ENCODE measurements at regions not wholly inside any gene's neighbourhood (a gene's known extent, or its start where the extent isn't known, plus 50 kb on each side); places are given as distances from the start of the nearest gene placed in this dataset.

DNA sequence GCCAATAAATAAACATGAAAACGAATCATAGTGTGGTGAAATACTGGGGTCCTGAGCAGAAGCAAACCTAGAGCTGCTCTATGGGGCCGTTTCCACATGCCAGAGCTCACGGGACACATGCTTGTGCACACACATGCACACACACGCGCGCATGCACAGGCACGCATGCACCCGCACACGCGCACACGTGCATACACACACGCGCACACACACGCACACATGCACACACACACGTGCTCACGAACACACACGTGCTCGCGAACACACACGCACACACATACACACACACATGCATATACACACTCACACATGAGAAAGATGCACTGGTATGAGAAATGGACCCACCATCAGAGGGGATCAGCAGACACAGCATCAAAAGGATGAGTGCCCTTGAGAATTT lies 52.2 kb upstream of the DNAJA2 start:
- no peaks in the 10 kb centered on the region for H4K20me1 ChIP-seq (replicated peaks; ENCODE audit: insufficient read depth)
- 0 out of 3 replicates have a peak, but pooled peaks cover 3% of the 10 kb centered on the region for H3K4me1 Mint-ChIP-seq

More for the DNA sequence above, 52.2 kb upstream of the DNAJA2 start:
- Histone ChIP-seq H3K9me2 (ENCODE audit: insufficient read depth) (no peaks in the 10 kb centered on the region), H3K36me3 (ENCODE audit: insufficient read depth) (no peaks in the 10 kb centered on the region), H3K27me3 (ENCODE audit: insufficient read depth) (no peaks in the 10 kb centered on the region), H3K4me2 (no peak overlapping the region), H3K4me3 (no peak overlapping the region), H3K4me1 (ENCODE audit: insufficient read depth) (no peaks in the 10 kb centered on the region), H3K27ac (ENCODE audit: low read depth) (no peak overlapping the region), H3K79me2 (replicated peaks; ENCODE audit: insufficient read depth) (no peaks in the 10 kb centered on the region), H3F3A (replicated peaks; ENCODE audit: low read depth) (no peaks in the 10 kb centered on the region), H2AFZ (no peak overlapping the region)
- no peak for ATAC-seq
- Mint-ChIP-seq H3K4me3 (no peak overlapping the region), H3K27ac (no peak overlapping the region), H3K36me3 (ENCODE audit: low read depth) (no peaks in the 10 kb centered on the region), H3K27me3 (ENCODE audit: insufficient read depth, low read depth, poor library complexity) (peaks cover 8% of the 10 kb centered on the region), H3K9me3 (no peaks in the 10 kb centered on the region; the same call in 2 of the 3 replicates)
- TF ChIP-seq CREB1 (CRISPR knock-in tag; IDR thresholded peaks at IDR 0.05; ENCODE audit: low read depth) (no peak), CTCF (conservative IDR thresholded peaks at IDR 0.05; ENCODE audit: low read depth in 2 of 2) (no peak), POLR2AphosphoS5 (IDR thresholded peaks at IDR 0.05; ENCODE audit: low read depth) (no peak), STAT1 (IDR thresholded peaks at IDR 0.05; ENCODE audit: unreplicated experiment) (no peak), EZH2 (IDR thresholded peaks at IDR 0.05; ENCODE audit: low read depth, unreplicated experiment) (no peak), EZH2phosphoT487 (IDR thresholded peaks at IDR 0.05; ENCODE audit: unreplicated experiment) (no peak), ZNF114 (CRISPR knock-in tag; IDR thresholded peaks at IDR 0.05) (no peak), JUNB (IDR thresholded peaks at IDR 0.05; ENCODE audit: unreplicated experiment) (no peak), NANOG (IDR thresholded peaks at IDR 0.05; ENCODE audit: borderline replicate concordance) (no peak), ZNF331 (CRISPR knock-in tag; IDR thresholded peaks at IDR 0.05; ENCODE audit: low read depth) (no peak)
- TF ChIP-seq, protein P1, sequence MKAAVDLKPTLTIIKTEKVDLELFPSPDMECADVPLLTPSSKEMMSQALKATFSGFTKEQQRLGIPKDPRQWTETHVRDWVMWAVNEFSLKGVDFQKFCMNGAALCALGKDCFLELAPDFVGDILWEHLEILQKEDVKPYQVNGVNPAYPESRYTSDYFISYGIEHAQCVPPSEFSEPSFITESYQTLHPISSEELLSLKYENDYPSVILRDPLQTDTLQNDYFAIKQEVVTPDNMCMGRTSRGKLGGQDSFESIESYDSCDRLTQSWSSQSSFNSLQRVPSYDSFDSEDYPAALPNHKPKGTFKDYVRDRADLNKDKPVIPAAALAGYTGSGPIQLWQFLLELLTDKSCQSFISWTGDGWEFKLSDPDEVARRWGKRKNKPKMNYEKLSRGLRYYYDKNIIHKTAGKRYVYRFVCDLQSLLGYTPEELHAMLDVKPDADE (IDR thresholded peaks at IDR 0.05), result no peak
- TF ChIP-seq, protein P2, sequence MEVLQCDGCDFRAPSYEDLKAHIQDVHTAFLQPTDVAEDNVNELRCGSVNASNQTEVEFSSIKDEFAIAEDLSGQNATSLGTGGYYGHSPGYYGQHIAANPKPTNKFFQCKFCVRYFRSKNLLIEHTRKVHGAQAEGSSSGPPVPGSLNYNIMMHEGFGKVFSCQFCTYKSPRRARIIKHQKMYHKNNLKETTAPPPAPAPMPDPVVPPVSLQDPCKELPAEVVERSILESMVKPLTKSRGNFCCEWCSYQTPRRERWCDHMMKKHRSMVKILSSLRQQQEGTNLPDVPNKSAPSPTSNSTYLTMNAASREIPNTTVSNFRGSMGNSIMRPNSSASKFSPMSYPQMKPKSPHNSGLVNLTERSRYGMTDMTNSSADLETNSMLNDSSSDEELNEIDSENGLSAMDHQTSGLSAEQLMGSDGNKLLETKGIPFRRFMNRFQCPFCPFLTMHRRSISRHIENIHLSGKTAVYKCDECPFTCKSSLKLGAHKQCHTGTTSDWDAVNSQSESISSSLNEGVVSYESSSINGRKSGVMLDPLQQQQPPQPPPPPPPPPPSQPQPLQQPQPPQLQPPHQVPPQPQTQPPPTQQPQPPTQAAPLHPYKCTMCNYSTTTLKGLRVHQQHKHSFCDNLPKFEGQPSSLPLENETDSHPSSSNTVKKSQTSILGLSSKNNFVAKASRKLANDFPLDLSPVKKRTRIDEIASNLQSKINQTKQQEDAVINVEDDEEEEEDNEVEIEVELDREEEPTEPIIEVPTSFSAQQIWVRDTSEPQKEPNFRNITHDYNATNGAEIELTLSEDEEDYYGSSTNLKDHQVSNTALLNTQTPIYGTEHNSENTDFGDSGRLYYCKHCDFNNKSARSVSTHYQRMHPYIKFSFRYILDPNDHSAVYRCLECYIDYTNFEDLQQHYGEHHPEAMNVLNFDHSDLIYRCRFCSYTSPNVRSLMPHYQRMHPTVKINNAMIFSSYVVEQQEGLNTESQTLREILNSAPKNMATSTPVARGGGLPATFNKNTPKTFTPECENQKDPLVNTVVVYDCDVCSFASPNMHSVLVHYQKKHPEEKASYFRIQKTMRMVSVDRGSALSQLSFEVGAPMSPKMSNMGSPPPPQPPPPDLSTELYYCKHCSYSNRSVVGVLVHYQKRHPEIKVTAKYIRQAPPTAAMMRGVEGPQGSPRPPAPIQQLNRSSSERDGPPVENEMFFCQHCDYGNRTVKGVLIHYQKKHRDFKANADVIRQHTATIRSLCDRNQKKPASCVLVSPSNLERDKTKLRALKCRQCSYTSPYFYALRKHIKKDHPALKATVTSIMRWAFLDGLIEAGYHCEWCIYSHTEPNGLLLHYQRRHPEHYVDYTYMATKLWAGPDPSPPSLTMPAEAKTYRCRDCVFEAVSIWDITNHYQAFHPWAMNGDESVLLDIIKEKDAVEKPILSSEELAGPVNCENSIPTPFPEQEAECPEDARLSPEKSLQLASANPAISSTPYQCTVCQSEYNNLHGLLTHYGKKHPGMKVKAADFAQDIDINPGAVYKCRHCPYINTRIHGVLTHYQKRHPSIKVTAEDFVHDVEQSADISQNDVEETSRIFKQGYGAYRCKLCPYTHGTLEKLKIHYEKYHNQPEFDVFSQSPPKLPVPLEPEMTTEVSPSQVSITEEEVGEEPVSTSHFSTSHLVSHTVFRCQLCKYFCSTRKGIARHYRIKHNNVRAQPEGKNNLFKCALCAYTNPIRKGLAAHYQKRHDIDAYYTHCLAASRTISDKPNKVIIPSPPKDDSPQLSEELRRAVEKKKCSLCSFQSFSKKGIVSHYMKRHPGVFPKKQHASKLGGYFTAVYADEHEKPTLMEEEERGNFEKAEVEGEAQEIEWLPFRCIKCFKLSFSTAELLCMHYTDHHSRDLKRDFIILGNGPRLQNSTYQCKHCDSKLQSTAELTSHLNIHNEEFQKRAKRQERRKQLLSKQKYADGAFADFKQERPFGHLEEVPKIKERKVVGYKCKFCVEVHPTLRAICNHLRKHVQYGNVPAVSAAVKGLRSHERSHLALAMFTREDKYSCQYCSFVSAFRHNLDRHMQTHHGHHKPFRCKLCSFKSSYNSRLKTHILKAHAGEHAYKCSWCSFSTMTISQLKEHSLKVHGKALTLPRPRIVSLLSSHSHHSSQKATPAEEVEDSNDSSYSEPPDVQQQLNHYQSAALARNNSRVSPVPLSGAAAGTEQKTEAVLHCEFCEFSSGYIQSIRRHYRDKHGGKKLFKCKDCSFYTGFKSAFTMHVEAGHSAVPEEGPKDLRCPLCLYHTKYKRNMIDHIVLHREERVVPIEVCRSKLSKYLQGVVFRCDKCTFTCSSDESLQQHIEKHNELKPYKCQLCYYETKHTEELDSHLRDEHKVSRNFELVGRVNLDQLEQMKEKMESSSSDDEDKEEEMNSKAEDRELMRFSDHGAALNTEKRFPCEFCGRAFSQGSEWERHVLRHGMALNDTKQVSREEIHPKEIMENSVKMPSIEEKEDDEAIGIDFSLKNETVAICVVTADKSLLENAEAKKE (CRISPR knock-in tag; IDR thresholded peaks at IDR 0.05), result no peak
- TF ChIP-seq, protein P3, sequence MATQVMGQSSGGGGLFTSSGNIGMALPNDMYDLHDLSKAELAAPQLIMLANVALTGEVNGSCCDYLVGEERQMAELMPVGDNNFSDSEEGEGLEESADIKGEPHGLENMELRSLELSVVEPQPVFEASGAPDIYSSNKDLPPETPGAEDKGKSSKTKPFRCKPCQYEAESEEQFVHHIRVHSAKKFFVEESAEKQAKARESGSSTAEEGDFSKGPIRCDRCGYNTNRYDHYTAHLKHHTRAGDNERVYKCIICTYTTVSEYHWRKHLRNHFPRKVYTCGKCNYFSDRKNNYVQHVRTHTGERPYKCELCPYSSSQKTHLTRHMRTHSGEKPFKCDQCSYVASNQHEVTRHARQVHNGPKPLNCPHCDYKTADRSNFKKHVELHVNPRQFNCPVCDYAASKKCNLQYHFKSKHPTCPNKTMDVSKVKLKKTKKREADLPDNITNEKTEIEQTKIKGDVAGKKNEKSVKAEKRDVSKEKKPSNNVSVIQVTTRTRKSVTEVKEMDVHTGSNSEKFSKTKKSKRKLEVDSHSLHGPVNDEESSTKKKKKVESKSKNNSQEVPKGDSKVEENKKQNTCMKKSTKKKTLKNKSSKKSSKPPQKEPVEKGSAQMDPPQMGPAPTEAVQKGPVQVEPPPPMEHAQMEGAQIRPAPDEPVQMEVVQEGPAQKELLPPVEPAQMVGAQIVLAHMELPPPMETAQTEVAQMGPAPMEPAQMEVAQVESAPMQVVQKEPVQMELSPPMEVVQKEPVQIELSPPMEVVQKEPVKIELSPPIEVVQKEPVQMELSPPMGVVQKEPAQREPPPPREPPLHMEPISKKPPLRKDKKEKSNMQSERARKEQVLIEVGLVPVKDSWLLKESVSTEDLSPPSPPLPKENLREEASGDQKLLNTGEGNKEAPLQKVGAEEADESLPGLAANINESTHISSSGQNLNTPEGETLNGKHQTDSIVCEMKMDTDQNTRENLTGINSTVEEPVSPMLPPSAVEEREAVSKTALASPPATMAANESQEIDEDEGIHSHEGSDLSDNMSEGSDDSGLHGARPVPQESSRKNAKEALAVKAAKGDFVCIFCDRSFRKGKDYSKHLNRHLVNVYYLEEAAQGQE (IDR thresholded peaks at IDR 0.05; ENCODE audit: unreplicated experiment), result no peak
- no peak for DNase-seq (ENCODE audit: low spot score)
